ENCODE measurements at regions not wholly inside any gene's neighbourhood (a gene's known extent, or its start where the extent isn't known, plus 50 kb on each side); places are given as distances from the start of the nearest gene placed in this dataset.

DNA sequence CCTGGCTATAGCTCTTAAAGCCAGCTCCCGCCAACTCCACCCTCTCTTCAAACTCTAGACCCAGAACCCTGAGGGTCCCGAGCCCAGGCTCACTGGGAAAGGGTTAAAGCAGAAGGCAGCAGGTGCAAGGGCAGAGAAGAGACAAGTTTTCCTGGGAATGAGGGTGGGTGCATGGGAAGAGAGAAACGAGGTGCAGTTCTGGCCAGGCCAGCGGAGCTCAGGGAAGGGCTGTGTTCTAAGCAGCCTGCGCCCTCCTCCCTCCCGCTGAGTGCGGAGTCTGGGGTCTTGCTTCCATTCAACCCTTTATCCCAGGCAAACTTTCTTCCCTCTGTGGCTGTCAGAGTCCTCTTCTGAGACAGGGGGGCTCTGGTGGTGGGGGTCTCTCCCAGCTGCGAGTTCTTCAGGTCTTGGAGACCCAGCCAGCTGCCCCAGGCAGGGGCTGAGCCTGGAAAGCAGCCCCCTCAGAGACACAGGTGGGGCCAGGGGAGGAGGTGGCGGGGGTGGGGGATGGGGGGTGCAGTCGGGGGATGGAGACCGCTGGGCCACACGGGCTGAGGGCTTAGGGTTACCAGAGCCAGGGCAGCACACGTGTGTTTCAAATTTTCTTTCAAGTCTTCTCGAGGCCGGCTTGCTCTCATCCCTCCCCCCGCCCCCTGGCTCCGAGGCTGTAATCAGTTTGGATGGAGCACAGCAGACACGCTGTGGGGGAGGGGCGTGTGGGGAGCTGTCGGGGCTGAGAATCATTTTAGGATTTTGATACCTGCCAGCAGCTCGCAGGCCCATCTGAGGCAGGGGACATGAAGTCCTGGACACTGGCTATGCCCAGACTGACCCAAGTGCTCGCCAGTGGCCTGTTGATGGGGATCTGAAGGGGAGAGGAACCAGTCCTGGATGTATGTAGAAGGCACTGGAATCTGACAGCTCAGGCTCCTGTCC is 169.6 kb upstream of the SMIM23 start:
- Histone ChIP-seq H3K36me3 (no peaks in the 10 kb centered on the region), H3K4me3 (no peak overlapping the region), H3K27ac (no peak overlapping the region), H3K4me2 (peak overlapping the region; percentile 59), H3K9me3 (ENCODE audit: low read depth) (no peaks in the 10 kb centered on the region), H3K27me3 (peaks cover 49% of the 10 kb centered on the region), H4K20me1 (ENCODE audit: low read depth) (no peaks in the 10 kb centered on the region), H3K9ac (no peak overlapping the region), H3K79me2 (ENCODE audit: low read depth) (no peaks in the 10 kb centered on the region), H2AFZ (replicated peaks) (no peak overlapping the region), H3K4me1 (peaks cover 14% of the 10 kb centered on the region), H3F3A (ENCODE audit: low read depth) (peaks cover 6% of the 10 kb centered on the region)
- H3K4me3 Mint-ChIP-seq, result peak overlapping the region; percentile 48
- H3K27ac Mint-ChIP-seq, result peak overlapping the region; percentile 72
- peaks cover 50% of the 10 kb centered on the region for H3K4me1 Mint-ChIP-seq
- TF ChIP-seq EZH2 (IDR thresholded peaks at IDR 0.05), result no peak
- TF ChIP-seq, protein P1, sequence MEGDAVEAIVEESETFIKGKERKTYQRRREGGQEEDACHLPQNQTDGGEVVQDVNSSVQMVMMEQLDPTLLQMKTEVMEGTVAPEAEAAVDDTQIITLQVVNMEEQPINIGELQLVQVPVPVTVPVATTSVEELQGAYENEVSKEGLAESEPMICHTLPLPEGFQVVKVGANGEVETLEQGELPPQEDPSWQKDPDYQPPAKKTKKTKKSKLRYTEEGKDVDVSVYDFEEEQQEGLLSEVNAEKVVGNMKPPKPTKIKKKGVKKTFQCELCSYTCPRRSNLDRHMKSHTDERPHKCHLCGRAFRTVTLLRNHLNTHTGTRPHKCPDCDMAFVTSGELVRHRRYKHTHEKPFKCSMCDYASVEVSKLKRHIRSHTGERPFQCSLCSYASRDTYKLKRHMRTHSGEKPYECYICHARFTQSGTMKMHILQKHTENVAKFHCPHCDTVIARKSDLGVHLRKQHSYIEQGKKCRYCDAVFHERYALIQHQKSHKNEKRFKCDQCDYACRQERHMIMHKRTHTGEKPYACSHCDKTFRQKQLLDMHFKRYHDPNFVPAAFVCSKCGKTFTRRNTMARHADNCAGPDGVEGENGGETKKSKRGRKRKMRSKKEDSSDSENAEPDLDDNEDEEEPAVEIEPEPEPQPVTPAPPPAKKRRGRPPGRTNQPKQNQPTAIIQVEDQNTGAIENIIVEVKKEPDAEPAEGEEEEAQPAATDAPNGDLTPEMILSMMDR (IDR thresholded peaks at IDR 0.05), result no peak
- TF ChIP-seq EZH2phosphoT487 (IDR thresholded peaks at IDR 0.05), result no peak
- H3K36me3 Mint-ChIP-seq, result no peaks in the 10 kb centered on the region
- DNase-seq (ENCODE audit: low spot score), result peak; percentile 59
- peaks cover 19% of the 10 kb centered on the region for H3K27me3 Mint-ChIP-seq (ENCODE audit: insufficient read depth, low read depth)
- H3K9me3 Mint-ChIP-seq, result no peaks in the 10 kb centered on the region

DNA sequence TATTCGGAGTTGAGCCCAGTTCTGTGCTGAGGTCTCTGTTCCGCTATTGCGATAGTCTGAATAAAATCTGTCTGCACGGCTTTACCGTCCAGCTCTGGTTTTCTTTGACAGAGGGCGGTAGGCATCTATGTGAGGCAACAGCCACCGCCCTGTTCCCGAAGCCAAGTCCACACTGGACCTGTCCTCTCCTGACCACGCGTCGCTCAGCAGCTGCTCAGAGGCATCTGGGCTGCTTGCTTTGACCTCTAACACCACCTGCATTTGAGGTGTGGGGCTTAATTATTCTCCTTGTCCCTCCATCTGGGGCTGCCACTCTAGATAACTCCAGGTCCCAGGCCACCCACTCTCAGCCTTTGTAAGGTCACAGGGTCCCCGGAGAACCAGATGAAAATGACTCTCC is 168.4 kb upstream of the SMIM23 start:
- peaks cover 62% of the 10 kb centered on the region for H3K27me3 ChIP-seq
- H4K20me1 ChIP-seq (ENCODE audit: low read depth), result no peaks in the 10 kb centered on the region
- Mint-ChIP-seq H3K4me3 (peak overlapping the region; percentile 9), H3K27ac (peak overlapping the region; percentile 44), H3K27me3 (ENCODE audit: insufficient read depth, low read depth) (peaks cover 30% of the 10 kb centered on the region), H3K36me3 (no peaks in the 10 kb centered on the region), H3K9me3 (no peaks in the 10 kb centered on the region), H3K4me1 (peaks cover 43% of the 10 kb centered on the region)
- no peak overlapping the region for H3K4me2 ChIP-seq
- H3K9ac ChIP-seq, result no peak overlapping the region
- no peak for DNase-seq (ENCODE audit: low spot score)
- H3K36me3 ChIP-seq, result no peaks in the 10 kb centered on the region
- peaks cover 6% of the 10 kb centered on the region for H3F3A ChIP-seq (ENCODE audit: low read depth)
- no peak overlapping the region for H3K4me3 ChIP-seq
- no peaks in the 10 kb centered on the region for H3K9me3 ChIP-seq (ENCODE audit: low read depth)
- H2AFZ ChIP-seq (replicated peaks), result no peak overlapping the region
- H3K79me2 ChIP-seq (ENCODE audit: low read depth), result no peaks in the 10 kb centered on the region
- H3K27ac ChIP-seq, result no peak overlapping the region
- H3K4me1 ChIP-seq, result peaks cover 14% of the 10 kb centered on the region
- TF ChIP-seq EZH2 (IDR thresholded peaks at IDR 0.05) (no peak), EZH2phosphoT487 (IDR thresholded peaks at IDR 0.05) (no peak)
- TF ChIP-seq, protein P1 (IDR thresholded peaks at IDR 0.05), result no peak

DNA sequence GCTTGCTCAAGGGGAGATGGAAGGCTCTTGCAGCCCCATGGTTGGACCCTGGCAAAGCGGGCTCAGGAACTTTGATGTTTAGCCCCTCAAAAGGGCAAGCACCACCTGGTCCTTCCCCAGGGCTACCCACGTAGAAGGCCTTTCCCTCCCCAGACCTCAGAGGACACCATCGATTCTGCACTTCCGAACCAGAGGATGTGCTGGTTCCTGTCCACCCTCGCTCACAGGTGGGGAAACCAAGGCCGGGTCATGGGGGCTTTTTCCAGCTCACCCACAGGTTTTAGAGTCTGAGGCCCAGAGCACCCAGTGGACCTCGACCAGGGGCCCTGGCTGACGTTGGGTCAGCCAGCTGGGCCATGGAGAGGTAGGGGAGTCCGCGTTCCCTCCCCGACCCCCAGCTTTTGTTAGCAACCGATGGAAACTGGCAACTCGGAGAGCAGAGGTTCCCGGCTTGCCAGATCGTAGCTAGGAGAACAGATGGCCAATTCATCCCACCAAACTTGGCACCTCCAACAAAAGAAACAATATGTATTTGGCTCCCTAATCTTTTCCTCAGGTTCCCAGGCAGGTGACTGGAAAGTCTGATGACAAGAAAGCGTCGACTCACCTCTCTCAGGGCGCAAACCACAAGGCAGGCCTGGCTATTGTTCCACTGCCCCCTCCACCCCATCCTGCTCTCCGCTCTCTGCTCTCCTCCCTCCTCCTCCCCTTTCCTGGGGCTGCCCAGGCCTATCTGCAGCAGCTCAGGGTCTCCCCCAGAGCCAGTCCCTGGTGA is 167.6 kb upstream of the SMIM23 start:
- DNase-seq (ENCODE audit: low spot score), result no peak
- peaks cover 2% of the 10 kb centered on the region for H4K20me1 ChIP-seq (ENCODE audit: low read depth)
- H3K4me2 ChIP-seq, result no peak overlapping the region
- H3K27ac ChIP-seq, result no peak overlapping the region
- TF ChIP-seq EZH2phosphoT487 (IDR thresholded peaks at IDR 0.05), result no peak
- TF ChIP-seq, protein P1 (IDR thresholded peaks at IDR 0.05), result no peak
- TF ChIP-seq EZH2 (IDR thresholded peaks at IDR 0.05), result no peak
- no peaks in the 10 kb centered on the region for H3K79me2 ChIP-seq (ENCODE audit: low read depth)
- no peak overlapping the region for H3K9ac ChIP-seq
- Mint-ChIP-seq H3K27me3 (ENCODE audit: insufficient read depth, low read depth) (peaks cover 32% of the 10 kb centered on the region), H3K36me3 (no peaks in the 10 kb centered on the region), H3K4me3 (no peak overlapping the region), H3K27ac (no peak overlapping the region), H3K4me1 (peaks cover 50% of the 10 kb centered on the region), H3K9me3 (no peaks in the 10 kb centered on the region)
- H2AFZ ChIP-seq (replicated peaks), result no peak overlapping the region
- H3F3A ChIP-seq (ENCODE audit: low read depth), result peaks cover 9% of the 10 kb centered on the region
- H3K36me3 ChIP-seq, result no peaks in the 10 kb centered on the region
- no peak overlapping the region for H3K4me3 ChIP-seq
- no peaks in the 10 kb centered on the region for H3K9me3 ChIP-seq (ENCODE audit: low read depth)
- peaks cover 16% of the 10 kb centered on the region for H3K4me1 ChIP-seq
- peaks cover 68% of the 10 kb centered on the region for H3K27me3 ChIP-seq

All from neural progenitor cell (in vitro differentiated cells).